ENCODE measurements at regions not wholly inside any gene's neighbourhood (a gene's known extent, or its start where the extent isn't known, plus 50 kb on each side); places are given as distances from the start of the nearest gene placed in this dataset.

- TF ChIP-seq CTCF (IDR thresholded peaks at IDR 0.05), result no peak
- no peak for TF ChIP-seq POLR2A (IDR thresholded peaks at IDR 0.05)
Observed at GRCh38 chr4:122246551-122246950, 94.4 kb downstream of the BLTP1 start.
